SJCRH30 (cell line): ENCODE measurements at regions not wholly inside any gene's neighbourhood (a gene's known extent, or its start where the extent isn't known, plus 50 kb on each side); places are given as distances from the start of the nearest gene placed in this dataset.

Experiments used
- DNase-seq, 2 experiments: peaks; one replicate each; pipeline ENCODE4 v3.0.0-alpha.2; 2015 to 2020
- H3K27ac ChIP-seq: fragments of 250-450 bp; sonication (Bioruptor Pico); 2 replicates; pipeline ENCODE4 v1.5.1; 2020; ENCODE audit warnings: mild to moderate bottlenecking, moderate library complexity
- H3K27me3 ChIP-seq: fragments of 250-450 bp; sonication (Bioruptor Pico); 2 replicates; pipeline ENCODE4 v1.5.1; 2020; ENCODE audit warnings: mild to moderate bottlenecking, moderate library complexity
- H3K36me3 ChIP-seq: fragments of 250-450 bp; sonication (Bioruptor Pico); 2 replicates; pipeline ENCODE4 v1.5.1; 2020; ENCODE audit warnings: mild to moderate bottlenecking, moderate library complexity
- H3K4me1 ChIP-seq: fragments of 250-450 bp; sonication (Bioruptor Pico); 2 replicates; pipeline ENCODE4 v1.5.1; 2020; ENCODE audit warnings: mild to moderate bottlenecking, moderate library complexity
- H3K4me3 ChIP-seq: fragments of 250-450 bp; sonication (Bioruptor Pico); 2 replicates; pipeline ENCODE4 v1.5.1; 2020; ENCODE audit warnings: mild to moderate bottlenecking, moderate library complexity
- H3K9me3 ChIP-seq: fragments of 250-450 bp; sonication (Bioruptor Pico); replicated peaks from 2 replicates; pipeline ENCODE4 v1.5.1; 2020; ENCODE audit warnings: mild to moderate bottlenecking, moderate library complexity

GRCh38 chr20:20781029-20781428 lies 68.6 kb upstream of the RALGAPA2 start:
- Histone ChIP-seq H3K27me3 (no peaks in the 10 kb centered on the region), H3K4me1 (no peaks in the 10 kb centered on the region), H3K36me3 (no peaks in the 10 kb centered on the region), H3K27ac (no peak overlapping the region), H3K9me3 (0 out of 2 replicates have a peak, but pooled peaks cover 3% of the 10 kb centered on the region), H3K4me3 (no peak overlapping the region)
- no peak for DNase-seq

- Histone ChIP-seq H3K4me1 (no peaks in the 10 kb centered on the region), H3K4me3 (no peak overlapping the region), H3K27ac (no peak overlapping the region), H3K27me3 (no peaks in the 10 kb centered on the region), H3K36me3 (no peaks in the 10 kb centered on the region), H3K9me3 (0 out of 2 replicates have a peak, but pooled peaks cover 3% of the 10 kb centered on the region)
- DNase-seq = peak; percentile 17 to 46
Measured at GRCh38 chr20:20780127-20780824, 67.8 kb upstream of the RALGAPA2 start.

- Histone ChIP-seq H3K9me3 (0 out of 2 replicates have a peak, but pooled peaks cover 3% of the 10 kb centered on the region), H3K4me1 (no peaks in the 10 kb centered on the region), H3K36me3 (no peaks in the 10 kb centered on the region), H3K27me3 (no peaks in the 10 kb centered on the region), H3K4me3 (no peak overlapping the region), H3K27ac (no peak overlapping the region)
- no peak for DNase-seq
Measured at GRCh38 chr20:20778676-20779075, 66.2 kb upstream of the RALGAPA2 start.

- no peak overlapping the region for H3K27ac ChIP-seq
- H3K4me1 ChIP-seq = no peaks in the 10 kb centered on the region
- H3K9me3 ChIP-seq = peaks cover 5% of the 10 kb centered on the region; the same call in 1 of the 2 replicates
- H3K27me3 ChIP-seq = 0 out of 2 replicates have a peak, but pooled peaks cover 4% of the 10 kb centered on the region
- no peak for DNase-seq
- H3K36me3 ChIP-seq = no peaks in the 10 kb centered on the region
- H3K4me3 ChIP-seq = no peak overlapping the region
Measured at GRCh38 chr20:20772497-20773085, 60.1 kb upstream of the RALGAPA2 start.

- H3K4me1 ChIP-seq = no peaks in the 10 kb centered on the region
- no peaks in the 10 kb centered on the region for H3K36me3 ChIP-seq
- H3K4me3 ChIP-seq = no peak overlapping the region
- peaks cover 5% of the 10 kb centered on the region; the same call in 1 of the 2 replicates for H3K9me3 ChIP-seq
- H3K27me3 ChIP-seq = 0 out of 2 replicates have a peak, but pooled peaks cover 4% of the 10 kb centered on the region
- DNase-seq = no peak
- no peak overlapping the region for H3K27ac ChIP-seq
Measured at GRCh38 chr20:20768202-20768815, 55.9 kb upstream of the RALGAPA2 start.

- no peaks in the 10 kb centered on the region for H3K4me1 ChIP-seq
- no peaks in the 10 kb centered on the region for H3K27me3 ChIP-seq
- H3K27ac ChIP-seq = no peak overlapping the region
- H3K4me3 ChIP-seq = no peak overlapping the region
- H3K36me3 ChIP-seq = no peaks in the 10 kb centered on the region
- H3K9me3 ChIP-seq = peaks cover 5% of the 10 kb centered on the region; the same call in 1 of the 2 replicates
- DNase-seq = no peak
Measured at GRCh38 chr20:20765696-20766365, 53.4 kb upstream of the RALGAPA2 start.

GRCh38 chr20:20763650-20764049 lies 51.2 kb upstream of the RALGAPA2 start:
- H3K9me3 ChIP-seq = peaks cover 3% of the 10 kb centered on the region; the same call in 1 of the 2 replicates
- H3K4me1 ChIP-seq = no peaks in the 10 kb centered on the region
- H3K36me3 ChIP-seq = no peaks in the 10 kb centered on the region
- H3K27ac ChIP-seq = no peak overlapping the region
- no peak overlapping the region for H3K4me3 ChIP-seq
- DNase-seq = no peak
- no peaks in the 10 kb centered on the region for H3K27me3 ChIP-seq
